H9 (cell line): ENCODE measurements at regions not wholly inside any gene's neighbourhood (a gene's known extent, or its start where the extent isn't known, plus 50 kb on each side); places are given as distances from the start of the nearest gene placed in this dataset.

Experiments
- DNase-seq: peaks from one replicate; pipeline ENCODE4 v3.0.0-alpha.2; 2017
- H2AFZ ChIP-seq: one replicate; pipeline ENCODE4 v1.6.1; 2013; ENCODE audit warnings: mild to moderate bottlenecking, low read length, control low read depth, moderate library complexity
- H2AK5ac ChIP-seq: 2 replicates; pipeline ENCODE4 v1.6.1; 2013; ENCODE audit warnings: low read length, control low read depth, mixed read lengths; ENCODE audit not compliant: insufficient read length
- H2BK120ac ChIP-seq: one replicate; pipeline ENCODE4 v1.6.1; 2013; ENCODE audit warnings: low read depth, mild to moderate bottlenecking, low read length, control low read depth, inconsistent platforms; ENCODE audit not compliant: poor library complexity, severe bottlenecking
- H2BK12ac ChIP-seq: 2 replicates; pipeline ENCODE4 v1.6.1; 2013; ENCODE audit warnings: low read length, control low read depth, mixed read lengths, low read depth; ENCODE audit not compliant: insufficient read length
- H2BK15ac ChIP-seq: 2 replicates; pipeline ENCODE4 v1.6.1; 2013; ENCODE audit warnings: low read depth, low read length, control low read depth
- H2BK20ac ChIP-seq: one replicate; pipeline ENCODE4 v1.6.1; 2013; ENCODE audit warnings: low read depth, mild to moderate bottlenecking, low read length, control low read depth, inconsistent platforms; ENCODE audit not compliant: poor library complexity, severe bottlenecking
- H2BK5ac ChIP-seq: 2 replicates; pipeline ENCODE4 v1.6.1; 2013; ENCODE audit warnings: low read length, control low read depth, mixed read lengths; ENCODE audit not compliant: insufficient read length
- H3K14ac ChIP-seq: 2 replicates; pipeline ENCODE4 v1.6.1; 2013; ENCODE audit warnings: low read length, control low read depth; ENCODE audit not compliant: insufficient read depth
- H3K18ac ChIP-seq: 2 replicates; pipeline ENCODE4 v1.6.1; 2013; ENCODE audit warnings: low read depth, mild to moderate bottlenecking, mixed read lengths, low read length, control low read depth; ENCODE audit not compliant: insufficient read length
- H3K23ac ChIP-seq: 2 replicates; pipeline ENCODE4 v1.6.1; 2013; ENCODE audit warnings: low read length, control low read depth, mixed read lengths, low read depth; ENCODE audit not compliant: insufficient read length
- H3K23me2 ChIP-seq: 2 replicates; pipeline ENCODE4 v1.6.1; 2013; ENCODE audit warnings: low read depth, mild to moderate bottlenecking, mixed read lengths, low read length, control low read depth; ENCODE audit not compliant: insufficient read length, poor library complexity, severe bottlenecking
- H3K27ac ChIP-seq: 2 replicates; pipeline ENCODE4 v1.5.1; 2013; ENCODE audit warnings: low read length, control low read depth, mixed read lengths, low read depth; ENCODE audit not compliant: insufficient read length
- H3K27me3 ChIP-seq: 2 replicates; pipeline ENCODE4 v1.6.1; 2013; ENCODE audit warnings: low read length, control low read depth, inconsistent platforms; ENCODE audit not compliant: insufficient read depth
- H3K4ac ChIP-seq: 2 replicates; pipeline ENCODE4 v1.6.1; 2013; ENCODE audit warnings: low read depth, mild to moderate bottlenecking, control low read depth, inconsistent platforms, low read length, moderate library complexity
- H3K4me1 ChIP-seq: 2 replicates; pipeline ENCODE4 v1.6.1; 2013; ENCODE audit warnings: low read length, control low read depth, inconsistent platforms; ENCODE audit not compliant: insufficient read depth
- H3K4me2 ChIP-seq: 2 replicates; pipeline ENCODE4 v1.6.1; 2013; ENCODE audit warnings: low read length, control low read depth, mixed read lengths; ENCODE audit not compliant: insufficient read length, insufficient read depth
- H3K56ac ChIP-seq: 2 replicates; pipeline ENCODE4 v1.6.1; 2013; ENCODE audit warnings: low read depth, mild to moderate bottlenecking, mixed read lengths, low read length, control low read depth; ENCODE audit not compliant: insufficient read length
- H3K79me1 ChIP-seq: 2 replicates; pipeline ENCODE4 v1.6.1; 2013; ENCODE audit warnings: low read depth, mild to moderate bottlenecking, moderate library complexity, low read length, control low read depth, inconsistent platforms; ENCODE audit not compliant: insufficient read depth, poor library complexity, severe bottlenecking
- H3K79me2 ChIP-seq: 2 replicates; pipeline ENCODE4 v1.6.1; 2013; ENCODE audit warnings: low read length, control low read depth, inconsistent platforms; ENCODE audit not compliant: insufficient read depth
- H3K9ac ChIP-seq: 2 replicates; pipeline ENCODE4 v1.6.1; 2013; ENCODE audit warnings: low read length, control low read depth, mixed read lengths; ENCODE audit not compliant: insufficient read length; ENCODE audit errors: extremely low read depth
- H3K9me3 ChIP-seq: one replicate; pipeline ENCODE4 v1.6.1; 2013; ENCODE audit warnings: low read depth, low read length, inconsistent platforms; ENCODE audit not compliant: control insufficient read depth
- H3T11ph ChIP-seq: one replicate; pipeline ENCODE4 v1.6.1; 2013; ENCODE audit warnings: mild to moderate bottlenecking, low read length, control low read depth, inconsistent platforms
- H4K20me1 ChIP-seq: one replicate; pipeline ENCODE4 v1.6.1; 2013; ENCODE audit not compliant: control insufficient read depth, insufficient read length, insufficient read depth
- H4K5ac ChIP-seq: 2 replicates; pipeline ENCODE4 v1.6.1; 2013; ENCODE audit warnings: low read depth, mild to moderate bottlenecking, mixed read lengths, low read length, control low read depth; ENCODE audit not compliant: insufficient read length
- H4K8ac ChIP-seq: replicated peaks from 2 replicates; pipeline ENCODE4 v1.6.1; 2013; ENCODE audit warnings: low read length, control low read depth, mixed read lengths, low read depth; ENCODE audit not compliant: insufficient read length
- H4K91ac ChIP-seq: 2 replicates; pipeline ENCODE4 v1.6.1; 2013; ENCODE audit warnings: low read depth, mild to moderate bottlenecking, moderate library complexity, mixed read lengths, low read length, control low read depth; ENCODE audit not compliant: insufficient read length
- H3K27ac Mint-ChIP-seq, 3 experiments: 2 replicates in 2 of 3; 3 replicates in 1 of 3; pipeline ENCODE4 v1.8.0; 2020 to 2021; ENCODE audit warnings: mixed read lengths in 3 of 3, mild to moderate bottlenecking in 1 of 3, moderate library complexity in 1 of 3
- H3K27me3 Mint-ChIP-seq: 2 replicates; pipeline ENCODE4 v1.8.0; 2021; ENCODE audit warnings: low read depth, mild to moderate bottlenecking, moderate library complexity, mixed read lengths
- H3K36me3 Mint-ChIP-seq, 3 experiments: 2 replicates in 2 of 3; 3 replicates in 1 of 3; pipeline ENCODE4 v1.8.0; 2020 to 2021; ENCODE audit warnings: low read depth in 3 of 3, mixed read lengths in 3 of 3; ENCODE audit not compliant: insufficient read depth in 1 of 3
- H3K4me1 Mint-ChIP-seq, 2 experiments: 2 replicates each; pipeline ENCODE4 v1.8.0; 2020; ENCODE audit warnings: mixed read lengths in 2 of 2
- H3K4me3 Mint-ChIP-seq, 2 experiments: 2 replicates in 1 of 2; 3 replicates in 1 of 2; pipeline ENCODE4 v1.8.0; 2020 to 2021; ENCODE audit warnings: mild to moderate bottlenecking in 2 of 2, mixed read lengths in 2 of 2, moderate library complexity in 1 of 2
- H3K9me3 Mint-ChIP-seq, 2 experiments: 2 replicates in 1 of 2; 3 replicates in 1 of 2; pipeline ENCODE4 v1.8.0; 2020; ENCODE audit warnings: mild to moderate bottlenecking in 2 of 2, mixed read lengths in 2 of 2, moderate library complexity in 1 of 2
- CTCF ChIP-seq: fragments of 200-600 bp; sonication (generic); conservative IDR thresholded peaks from 3 replicates; pipeline ENCODE4 v1.8.0; 2021; ENCODE audit warnings: antibody characterized with exemption, mild to moderate bottlenecking
- WGBS: extraction: QIAGEN DNeasy Blood & Tissue Kit; methylation state at CpG from one replicate; pipeline ENCODE4 v1.1.7; 2013; ENCODE audit warnings: missing lambda C conversion rate, low lambda C conversion rate, mixed read lengths; ENCODE audit not compliant: insufficient read length; ENCODE audit errors: extremely low coverage; 5-methylcytosine and 5-hydroxymethylcytosine counted together

- H3K14ac ChIP-seq, result peak overlapping the region; percentile 17; the same call in 1 of the 2 replicates
- H3K4me3 Mint-ChIP-seq, result no peak overlapping the region
- no CpG with 5 or more reads among the region's 6 CpGs for WGBS
- H3K23me2 ChIP-seq, result no peaks in the 10 kb centered on the region
- H3K79me1 ChIP-seq, result no peaks in the 10 kb centered on the region
- no peak overlapping the region for H3K23ac ChIP-seq
- H2AFZ ChIP-seq, result no peak overlapping the region
- no peak overlapping the region for H2BK5ac ChIP-seq
- no peaks in the 10 kb centered on the region for H3K79me2 ChIP-seq
- H2BK20ac ChIP-seq, result no peak overlapping the region
- no peak overlapping the region for H2AK5ac ChIP-seq
- no peak overlapping the region for H3K9ac ChIP-seq
- no peaks in the 10 kb centered on the region for H4K20me1 ChIP-seq
- H3K4me1 ChIP-seq, result no peaks in the 10 kb centered on the region
- no peak overlapping the region for H4K8ac ChIP-seq
- H4K91ac ChIP-seq, result no peak overlapping the region
- no peak overlapping the region for H3K56ac ChIP-seq
- no peak overlapping the region for H2BK120ac ChIP-seq
- H4K5ac ChIP-seq, result no peak overlapping the region
- H3K4me2 ChIP-seq, result no peak overlapping the region
- no peak overlapping the region for H2BK15ac ChIP-seq
- no peaks in the 10 kb centered on the region; the same call in 1 of the 2 replicates for H3K27me3 Mint-ChIP-seq
- H3K4ac ChIP-seq, result no peak overlapping the region
- no peak overlapping the region for H3K27ac ChIP-seq
- no peak overlapping the region for H3K18ac ChIP-seq
- no peak overlapping the region for H3T11ph ChIP-seq
- no peak for DNase-seq
- H3K27ac Mint-ChIP-seq, result 0 out of 7 replicates have a peak overlapping the region, but pooled peaks of 1 of the 3 experiments have one; percentile 44
- no peaks in the 10 kb centered on the region for H3K27me3 ChIP-seq
- no peak overlapping the region for H2BK12ac ChIP-seq
- peaks cover 0 to 6% of the 10 kb centered on the region in 2 experiments; a peak in 2 of 4 replicates for H3K4me1 Mint-ChIP-seq
- TF ChIP-seq CTCF, result no peak
- no peaks in the 10 kb centered on the region for H3K9me3 ChIP-seq
- H3K36me3 Mint-ChIP-seq, result peaks cover 0 to 3% (median 0%) of the 10 kb centered on the region in 3 experiments; a peak in 1 of 7 replicates
- H3K9me3 Mint-ChIP-seq, result no peaks in the 10 kb centered on the region; a peak in 1 of 5 replicates
Observed at GRCh38 chr22:48644997-48645396, 1182.7 kb downstream of the BRD1 start.
